Psoas muscle (tissue), 7 donors: ENCODE measurements at regions not wholly inside any gene's neighbourhood (a gene's known extent, or its start where the extent isn't known, plus 50 kb on each side); places are given as distances from the start of the nearest gene placed in this dataset.

ENCODE experiments used
- ATAC-seq, 4 donors: fragments of 200-7000 bp; cut with Tn5 transposase; one replicate each; pipeline ENCODE4 v1.9.1; 2020; ENCODE audit warnings: moderate library complexity in 3 of 4, mild to moderate bottlenecking in 2 of 4
- DNase-seq, 2 donors: peaks; one replicate each; pipeline ENCODE4 v3.0.0-alpha.2; 2020
- H3K27ac ChIP-seq: fragments of 200-600 bp; one replicate; pipeline ENCODE4 v1.8.0; 2022
- H3K27me3 ChIP-seq, 3 donors: fragments of 200-600 bp in 1 of 3; one replicate each; pipeline versions ENCODE4 v1.6.1 to v1.8.0; 2013 to 2022; ENCODE audit warnings: low read length in 2 of 3, mild to moderate bottlenecking in 2 of 3, moderate library complexity in 1 of 3; ENCODE audit not compliant: insufficient read depth in 3 of 3
- H3K36me3 ChIP-seq, 2 donors: fragments of 200-600 bp in 1 of 2; one replicate each; pipeline versions ENCODE4 v1.6.1 to v1.8.0; 2013 to 2022; ENCODE audit warnings: low read depth in 1 of 2, mild to moderate bottlenecking in 1 of 2, moderate library complexity in 1 of 2; ENCODE audit not compliant: insufficient read depth in 1 of 2
- H3K4me1 ChIP-seq: fragments of 200-600 bp; one replicate; pipeline ENCODE4 v1.8.0; 2022
- H3K4me3 ChIP-seq: fragments of 200-600 bp; one replicate; pipeline ENCODE4 v1.8.0; 2022; ENCODE audit warnings: mild to moderate bottlenecking
- H3K9me3 ChIP-seq: fragments of 200-600 bp; one replicate; pipeline ENCODE4 v1.8.0; 2022
- WGBS, 3 donors: extraction: QIAGEN DNeasy Blood & Tissue Kit; methylation state at CpG; one replicate each; pipeline versions ENCODE4 v1.1.6 to v1.1.7; 2013; 5-methylcytosine and 5-hydroxymethylcytosine counted together
- intact Hi-C, 2 donors: fragments of 100-400 bp; cut with DNase I; formaldehyde crosslinking; loops; one replicate each; pipeline versions ENCODE4 v1.11.0 to v1.14.2; 2022
- TF ChIP-seq, protein P1 (sequence below): fragments of 200-600 bp; IDR thresholded peaks from one replicate; pipeline ENCODE4 v1.8.0; 2022; ENCODE audit warnings: antibody characterized with exemption
- donor health status: healthy with polysubstance abuse.
- donor health status: DM: no; HTN: no; CAD: no; lungs with moderate emphysema.
- donor health status: Bipolar disorder and iron deficiency.
- donor health status: healthy.
- donor health status: DM: yes; HTN: yes; CAD: no.
- donor health status: DM: no; HTN: no; CAD: no.
- donor health status: DM: yes; HTN: yes; CAD: no.

DNA sequence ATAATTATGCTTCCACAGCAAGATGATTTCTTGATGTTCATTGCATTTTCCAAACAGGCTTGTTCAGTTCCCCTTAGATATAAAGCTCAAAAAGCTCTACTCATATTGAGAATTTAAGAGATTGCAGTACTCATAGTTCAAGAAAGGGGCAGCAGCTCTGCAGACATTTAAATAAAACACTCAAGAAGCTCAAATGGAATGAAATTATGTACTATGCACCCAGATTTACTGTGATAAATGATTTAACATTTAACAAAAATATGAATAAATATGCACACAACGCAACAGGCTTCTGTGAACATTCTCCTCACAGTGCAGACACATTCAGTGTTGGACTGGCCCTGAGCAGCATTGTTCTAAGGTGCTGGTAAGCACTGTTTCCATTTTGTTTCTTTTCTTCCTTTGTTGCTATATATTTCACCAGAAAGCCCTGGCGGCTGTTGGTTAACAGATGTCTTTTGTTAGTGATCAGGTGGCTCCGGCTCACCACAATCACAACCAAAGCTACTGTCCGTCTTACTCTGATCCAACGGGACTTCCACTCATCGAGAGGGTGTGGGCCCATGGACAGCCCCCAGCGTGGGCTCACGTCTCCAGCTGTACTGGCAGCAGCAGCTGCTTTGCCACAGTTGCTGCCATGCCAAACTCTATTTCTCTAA, 1440.3 kb downstream of the NCAM2 start:
- ATAC-seq: no peak
- 50 to 67% (median 52%) methylated on average over 8 of the region's 8 CpGs for WGBS, 3 donors

DNA sequence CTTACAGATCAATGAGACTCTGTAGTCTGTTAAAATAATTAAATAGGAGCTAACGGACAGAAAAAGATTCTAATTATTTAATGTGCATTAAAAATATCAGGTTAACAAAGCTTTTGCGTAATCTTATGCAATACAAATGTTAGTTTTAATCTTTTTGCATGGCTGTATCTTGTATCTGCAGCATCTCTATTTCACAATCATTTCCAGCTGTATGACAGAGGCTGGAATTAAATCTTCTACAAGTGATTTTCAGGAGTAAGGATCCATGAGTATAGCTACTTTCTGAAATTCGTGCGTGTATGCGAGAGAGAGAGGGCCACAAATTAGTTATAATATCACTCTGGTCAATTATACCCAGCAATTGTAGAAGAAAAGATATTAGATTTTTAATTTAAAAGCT, 1446.8 kb downstream of the NCAM2 start:
- intact Hi-C loops: no loop called here
- TF ChIP-seq, protein P1, sequence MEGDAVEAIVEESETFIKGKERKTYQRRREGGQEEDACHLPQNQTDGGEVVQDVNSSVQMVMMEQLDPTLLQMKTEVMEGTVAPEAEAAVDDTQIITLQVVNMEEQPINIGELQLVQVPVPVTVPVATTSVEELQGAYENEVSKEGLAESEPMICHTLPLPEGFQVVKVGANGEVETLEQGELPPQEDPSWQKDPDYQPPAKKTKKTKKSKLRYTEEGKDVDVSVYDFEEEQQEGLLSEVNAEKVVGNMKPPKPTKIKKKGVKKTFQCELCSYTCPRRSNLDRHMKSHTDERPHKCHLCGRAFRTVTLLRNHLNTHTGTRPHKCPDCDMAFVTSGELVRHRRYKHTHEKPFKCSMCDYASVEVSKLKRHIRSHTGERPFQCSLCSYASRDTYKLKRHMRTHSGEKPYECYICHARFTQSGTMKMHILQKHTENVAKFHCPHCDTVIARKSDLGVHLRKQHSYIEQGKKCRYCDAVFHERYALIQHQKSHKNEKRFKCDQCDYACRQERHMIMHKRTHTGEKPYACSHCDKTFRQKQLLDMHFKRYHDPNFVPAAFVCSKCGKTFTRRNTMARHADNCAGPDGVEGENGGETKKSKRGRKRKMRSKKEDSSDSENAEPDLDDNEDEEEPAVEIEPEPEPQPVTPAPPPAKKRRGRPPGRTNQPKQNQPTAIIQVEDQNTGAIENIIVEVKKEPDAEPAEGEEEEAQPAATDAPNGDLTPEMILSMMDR: no peak
- Histone ChIP-seq H3K36me3 (no peaks in the 10 kb centered on the region), H3K27me3 (no peaks in the 10 kb centered on the region), H3K4me1 (no peaks in the 10 kb centered on the region), H3K9me3 (no peaks in the 10 kb centered on the region), H3K27ac (no peak overlapping the region), H3K4me3 (no peak overlapping the region)
- no peak for ATAC-seq
- DNase-seq: no peak
- 67 to 72% (median 70%) methylated on average over 5 of the region's 5 CpGs for WGBS, 3 donors

More for the DNA sequence above, 1440.3 kb downstream of the NCAM2 start:
- no peak for DNase-seq
- Histone ChIP-seq H3K4me3 (no peak overlapping the region), H3K27ac (no peak overlapping the region), H3K9me3 (no peaks in the 10 kb centered on the region), H3K27me3 (no peaks in the 10 kb centered on the region), H3K36me3 (no peaks in the 10 kb centered on the region), H3K4me1 (no peaks in the 10 kb centered on the region)
- intact Hi-C loops: no loop called here
- TF ChIP-seq, protein P1: no peak

- WGBS, 3 donors: 72 to 79% (median 74%) methylated on average over 1 of the region's 1 CpG
- no peaks in the 10 kb centered on the region for H3K4me1 ChIP-seq
These were observed 1452.3 kb downstream of the NCAM2 start for GRCh38 chr21:22450507-22450906.

GRCh38 chr21:22456241-22456640, 1458.0 kb downstream of the NCAM2 start:
- H3K4me3 ChIP-seq: no peak overlapping the region
- H3K4me1 ChIP-seq: no peaks in the 10 kb centered on the region
- DNase-seq (no peak), ATAC-seq (no peak)
- H3K36me3 ChIP-seq: no peaks in the 10 kb centered on the region
- TF ChIP-seq, protein P1: no peak
- no peak overlapping the region for H3K27ac ChIP-seq
- 35 to 59% (median 55%) methylated on average over 2 of the region's 2 CpGs for WGBS, 3 donors
- no peaks in the 10 kb centered on the region for H3K9me3 ChIP-seq
- H3K27me3 ChIP-seq: no peaks in the 10 kb centered on the region
- intact Hi-C loops: no loop called here

More at GRCh38 chr21:22450507-22450906, 1452.3 kb downstream of the NCAM2 start:
- Histone ChIP-seq H3K36me3 (no peaks in the 10 kb centered on the region), H3K9me3 (no peaks in the 10 kb centered on the region), H3K4me3 (no peak overlapping the region), H3K27ac (no peak overlapping the region), H3K27me3 (no peaks in the 10 kb centered on the region)
- ATAC-seq (no peak), DNase-seq (no peak)
- TF ChIP-seq, protein P1: no peak
- intact Hi-C loops: no loop called here

- Histone ChIP-seq H3K4me3 (no peak overlapping the region), H3K27ac (no peak overlapping the region), H3K9me3 (no peaks in the 10 kb centered on the region), H3K4me1 (no peaks in the 10 kb centered on the region), H3K36me3 (no peaks in the 10 kb centered on the region), H3K27me3 (no peaks in the 10 kb centered on the region)
- TF ChIP-seq, protein P1: no peak
- intact Hi-C loops: no loop called here
- no peak for DNase-seq
- 96 to 100% (median 100%) methylated on average over 1 of the region's 1 CpG for WGBS, 3 donors
- ATAC-seq: no peak
These were observed 1470.7 kb downstream of the NCAM2 start for GRCh38 chr21:22468893-22469292.
